ENCODE measurements at regions not wholly inside any gene's neighbourhood (a gene's known extent, or its start where the extent isn't known, plus 50 kb on each side); places are given as distances from the start of the nearest gene placed in this dataset.
A peak's percentile ranks its signal among the peaks of the same experiment; 100 is the strongest.
"Not testable (repeated sequence)": the region's sequence is repeated elsewhere in the genome, so short reads cannot be mapped to it uniquely, and the experiment has no call there.

- Mint-ChIP-seq H3K4me1 (ENCODE audit: low read depth) (no peaks in the 10 kb centered on the region), H3K27me3 (ENCODE audit: insufficient read depth) (peaks cover 15% of the 10 kb centered on the region), H3K9me3 (no peaks in the 10 kb centered on the region), H3K4me3 (no peak overlapping the region), H3K27ac (peak overlapping the region; percentile 45), H3K36me3 (ENCODE audit: low read depth) (no peaks in the 10 kb centered on the region)
- intact Hi-C loops (cut with micrococcal nuclease) = no loop called here
- no peak for DNase-seq (ENCODE audit: low spot score)
Measured at GRCh38 chr11:69575296-69576068, 65.5 kb upstream of the CCND1 start.

GRCh38 chr11:69576069-69576782 is 64.7 kb upstream of the CCND1 start:
- no peaks in the 10 kb centered on the region for H3K36me3 Mint-ChIP-seq (ENCODE audit: low read depth)
- no peak overlapping the region for H3K4me3 Mint-ChIP-seq
- DNase-seq (ENCODE audit: low spot score) = no peak
- H3K9me3 Mint-ChIP-seq = no peaks in the 10 kb centered on the region
- no peaks in the 10 kb centered on the region for H3K4me1 Mint-ChIP-seq (ENCODE audit: low read depth)
- peaks cover 15% of the 10 kb centered on the region for H3K27me3 Mint-ChIP-seq (ENCODE audit: insufficient read depth)
- intact Hi-C loops (cut with micrococcal nuclease) = no loop called here
- no peak overlapping the region for H3K27ac Mint-ChIP-seq

- H3K4me1 Mint-ChIP-seq (ENCODE audit: low read depth) = no peaks in the 10 kb centered on the region
- no peak overlapping the region for H3K4me3 Mint-ChIP-seq
- intact Hi-C loops (cut with micrococcal nuclease) = no loop called here
- peaks cover 13% of the 10 kb centered on the region for H3K27me3 Mint-ChIP-seq (ENCODE audit: insufficient read depth)
- H3K36me3 Mint-ChIP-seq (ENCODE audit: low read depth) = no peaks in the 10 kb centered on the region
- no peak for DNase-seq (ENCODE audit: low spot score)
- no peaks in the 10 kb centered on the region for H3K9me3 Mint-ChIP-seq
- H3K27ac Mint-ChIP-seq = no peak overlapping the region
Measured at GRCh38 chr11:69578167-69578566, 62.8 kb upstream of the CCND1 start.

GRCh38 chr11:69580529-69580928 is 60.4 kb upstream of the CCND1 start:
- no peak for DNase-seq (ENCODE audit: low spot score)
- no peak overlapping the region for H3K4me3 Mint-ChIP-seq
- H3K27ac Mint-ChIP-seq = no peak overlapping the region
- H3K36me3 Mint-ChIP-seq (ENCODE audit: low read depth) = no peaks in the 10 kb centered on the region
- H3K9me3 Mint-ChIP-seq = no peaks in the 10 kb centered on the region
- intact Hi-C loops (cut with micrococcal nuclease) = no loop called here
- peaks cover 12% of the 10 kb centered on the region for H3K27me3 Mint-ChIP-seq (ENCODE audit: insufficient read depth)
- no peaks in the 10 kb centered on the region for H3K4me1 Mint-ChIP-seq (ENCODE audit: low read depth)

- H3K27ac Mint-ChIP-seq = no peak overlapping the region
- DNase-seq (ENCODE audit: low spot score) = no peak
- H3K4me3 Mint-ChIP-seq = no peak overlapping the region
- H3K9me3 Mint-ChIP-seq = no peaks in the 10 kb centered on the region
- H3K27me3 Mint-ChIP-seq (ENCODE audit: insufficient read depth) = peaks cover 3% of the 10 kb centered on the region
- intact Hi-C loops (cut with micrococcal nuclease) = no loop called here
- no peaks in the 10 kb centered on the region for H3K4me1 Mint-ChIP-seq (ENCODE audit: low read depth)
- no peaks in the 10 kb centered on the region for H3K36me3 Mint-ChIP-seq (ENCODE audit: low read depth)
Measured at GRCh38 chr11:69582756-69583467, 58.0 kb upstream of the CCND1 start.

- Mint-ChIP-seq H3K4me1 (ENCODE audit: low read depth) (no peaks in the 10 kb centered on the region), H3K4me3 (no peak overlapping the region), H3K36me3 (ENCODE audit: low read depth) (no peaks in the 10 kb centered on the region), H3K9me3 (no peaks in the 10 kb centered on the region), H3K27ac (no peak overlapping the region), H3K27me3 (ENCODE audit: insufficient read depth) (peaks cover 3% of the 10 kb centered on the region)
- DNase-seq (ENCODE audit: low spot score) = no peak
- intact Hi-C loops (cut with micrococcal nuclease) = no loop called here
Measured at GRCh38 chr11:69584160-69584559, 56.8 kb upstream of the CCND1 start.

- no peak for DNase-seq (ENCODE audit: low spot score)
- Mint-ChIP-seq H3K4me1 (ENCODE audit: low read depth) (no peaks in the 10 kb centered on the region), H3K36me3 (ENCODE audit: low read depth) (no peaks in the 10 kb centered on the region), H3K27ac (no peak overlapping the region), H3K27me3 (ENCODE audit: insufficient read depth) (peaks cover 7% of the 10 kb centered on the region), H3K4me3 (no peak overlapping the region), H3K9me3 (peaks cover 3% of the 10 kb centered on the region)
- intact Hi-C loops (cut with micrococcal nuclease) = no loop called here
Measured at GRCh38 chr11:69585385-69585784, 55.6 kb upstream of the CCND1 start.

- intact Hi-C loops (cut with micrococcal nuclease) = no loop called here
- Mint-ChIP-seq H3K36me3 (ENCODE audit: low read depth) (no peaks in the 10 kb centered on the region), H3K4me1 (ENCODE audit: low read depth) (no peaks in the 10 kb centered on the region), H3K9me3 (peaks cover 3% of the 10 kb centered on the region), H3K27ac (no peak overlapping the region), H3K27me3 (ENCODE audit: insufficient read depth) (peaks cover 7% of the 10 kb centered on the region), H3K4me3 (no peak overlapping the region)
- no peak for DNase-seq (ENCODE audit: low spot score)
Measured at GRCh38 chr11:69587454-69588090, 53.4 kb upstream of the CCND1 start.

GRCh38 chr11:69588270-69588669 is 52.7 kb upstream of the CCND1 start:
- Mint-ChIP-seq H3K27me3 (ENCODE audit: insufficient read depth) (peaks cover 7% of the 10 kb centered on the region), H3K27ac (no peak overlapping the region), H3K36me3 (ENCODE audit: low read depth) (no peaks in the 10 kb centered on the region), H3K9me3 (peaks cover 3% of the 10 kb centered on the region), H3K4me3 (no peak overlapping the region), H3K4me1 (ENCODE audit: low read depth) (no peaks in the 10 kb centered on the region)
- DNase-seq (ENCODE audit: low spot score) = no peak
- intact Hi-C loops (cut with micrococcal nuclease) = no loop called here

GRCh38 chr11:69590088-69590487 is 50.9 kb upstream of the CCND1 start:
- H3K27ac Mint-ChIP-seq; intact Hi-C loops (cut with micrococcal nuclease); H3K4me1 Mint-ChIP-seq (ENCODE audit: low read depth); H3K4me3 Mint-ChIP-seq; H3K9me3 Mint-ChIP-seq; H3K27me3 Mint-ChIP-seq (ENCODE audit: insufficient read depth); H3K36me3 Mint-ChIP-seq (ENCODE audit: low read depth); DNase-seq (ENCODE audit: low spot score): not testable (repeated sequence)

Data from activated T-helper 1 cell treated with anti-CD3 and anti-CD28 coated beads, Interleukin-12 subunit alpha, Interleukin-12 subunit beta, Interleukin-2, Interleukin-4 antibody, amounts not matched to agents 30 ng/mL and 10 ng/mL and 1 ng/mL, durations not matched to agents 14 hours and 24 hours and 36 hours (primary cell).